DOHH2 (cell line): ENCODE measurements at regions not wholly inside any gene's neighbourhood (a gene's known extent, or its start where the extent isn't known, plus 50 kb on each side); places are given as distances from the start of the nearest gene placed in this dataset.

Experiments used
- EZH2phosphoT487 ChIP-seq: fragments of 200-600 bp; sonication (generic); IDR thresholded peaks from 2 replicates; pipeline ENCODE4 v1.6.1; 2017; ENCODE audit warnings: borderline replicate concordance, mild to moderate bottlenecking, antibody characterized with exemption, low read length, moderate library complexity, mixed read lengths
- TF ChIP-seq, protein P1 (sequence below): fragments of 200-600 bp; sonication (generic); IDR thresholded peaks from one replicate; pipeline ENCODE4 v1.5.1; 2014; ENCODE audit warnings: antibody characterized with exemption, mild to moderate bottlenecking, low read depth, low read length; ENCODE audit not compliant: poor library complexity, severe bottlenecking

- TF ChIP-seq EZH2phosphoT487: no peak
- TF ChIP-seq, protein P1, sequence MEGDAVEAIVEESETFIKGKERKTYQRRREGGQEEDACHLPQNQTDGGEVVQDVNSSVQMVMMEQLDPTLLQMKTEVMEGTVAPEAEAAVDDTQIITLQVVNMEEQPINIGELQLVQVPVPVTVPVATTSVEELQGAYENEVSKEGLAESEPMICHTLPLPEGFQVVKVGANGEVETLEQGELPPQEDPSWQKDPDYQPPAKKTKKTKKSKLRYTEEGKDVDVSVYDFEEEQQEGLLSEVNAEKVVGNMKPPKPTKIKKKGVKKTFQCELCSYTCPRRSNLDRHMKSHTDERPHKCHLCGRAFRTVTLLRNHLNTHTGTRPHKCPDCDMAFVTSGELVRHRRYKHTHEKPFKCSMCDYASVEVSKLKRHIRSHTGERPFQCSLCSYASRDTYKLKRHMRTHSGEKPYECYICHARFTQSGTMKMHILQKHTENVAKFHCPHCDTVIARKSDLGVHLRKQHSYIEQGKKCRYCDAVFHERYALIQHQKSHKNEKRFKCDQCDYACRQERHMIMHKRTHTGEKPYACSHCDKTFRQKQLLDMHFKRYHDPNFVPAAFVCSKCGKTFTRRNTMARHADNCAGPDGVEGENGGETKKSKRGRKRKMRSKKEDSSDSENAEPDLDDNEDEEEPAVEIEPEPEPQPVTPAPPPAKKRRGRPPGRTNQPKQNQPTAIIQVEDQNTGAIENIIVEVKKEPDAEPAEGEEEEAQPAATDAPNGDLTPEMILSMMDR: no peak
These were observed 55.7 kb upstream of the ABCD2 start for GRCh38 chr12:39675263-39675662.
